HEK293 (cell line): ENCODE measurements at regions not wholly inside any gene's neighbourhood (a gene's known extent, or its start where the extent isn't known, plus 50 kb on each side); places are given as distances from the start of the nearest gene placed in this dataset.

Experiments
- CTCF ChIA-PET: fragments of 350-600 bp; formaldehyde crosslinking; extraction: SDS; loops from one replicate; lab custom pipeline; 2021; ENCODE audit warnings: antibody characterized with exemption; lab: Yijun Ruan, JAX
- POLR2A ChIA-PET: fragments of 300-600 bp; formaldehyde crosslinking; extraction: SDS; loops from one replicate; lab custom pipeline; 2020; ENCODE audit warnings: antibody characterized with exemption, inconsistent platforms; lab: Yijun Ruan, JAX
- H3K27ac ChIP-seq: fragments of 200-500 bp; sonication (Bioruptor generic); 2 replicates; pipeline ENCODE4 v1.5.1; 2014; ENCODE audit warnings: low read depth, low read length, control low read depth, inconsistent platforms; ENCODE audit errors: extremely low read depth
- H3K36me3 ChIP-seq, 2 experiments: fragments of 200-500 bp in 1 of 2; sonication (Bioruptor generic) in 1 of 2; 1 replicate in 1 of 2; 2 replicates in 1 of 2; pipeline ENCODE4 v1.5.1; 2014 to 2017; ENCODE audit warnings: inconsistent platforms in 2 of 2, low read length in 2 of 2; ENCODE audit not compliant: control insufficient read depth in 2 of 2, insufficient read depth in 1 of 2
- H3K4me1 ChIP-seq: fragments of 200-500 bp; sonication (Bioruptor generic); 2 replicates; pipeline ENCODE4 v1.5.1; 2014; ENCODE audit warnings: mild to moderate bottlenecking, low read length, inconsistent platforms; ENCODE audit not compliant: control insufficient read depth, insufficient read depth
- H3K4me3 ChIP-seq: 2 replicates; pipeline ENCODE4 v1.5.1; 2011; ENCODE audit warnings: low read depth, mild to moderate bottlenecking, control low read depth, low read length, moderate library complexity
- H3K9me3 ChIP-seq: fragments of 200-500 bp; sonication (Bioruptor generic); 2 replicates; pipeline ENCODE4 v1.5.1; 2014; ENCODE audit warnings: low read depth, low read length, inconsistent platforms; ENCODE audit not compliant: control insufficient read depth, insufficient read depth
- GFI1B ChIP-seq: fragments of 450-650 bp; formaldehyde crosslinking; IDR thresholded peaks from 2 replicates; pipeline ENCODE4 v1.5.1; 2016; ENCODE audit warnings: missing biosample characterization, missing genetic modification characterization
- KLF8 ChIP-seq: fragments of 450-650 bp; formaldehyde crosslinking; IDR thresholded peaks from 2 replicates; pipeline ENCODE4 v1.5.1; 2016; ENCODE audit warnings: missing biosample characterization, missing genetic modification characterization
- MYNN ChIP-seq: fragments of 450-650 bp; formaldehyde crosslinking; IDR thresholded peaks from 2 replicates; pipeline ENCODE4 v1.5.1; 2016; ENCODE audit warnings: missing biosample characterization, missing genetic modification characterization, borderline replicate concordance
- REPIN1 ChIP-seq: fragments of 450-650 bp; formaldehyde crosslinking; IDR thresholded peaks from 2 replicates; pipeline ENCODE4 v1.5.1; 2017; ENCODE audit warnings: missing biosample characterization, missing genetic modification characterization, low read depth
- SALL2 ChIP-seq: fragments of 450-650 bp; formaldehyde crosslinking; IDR thresholded peaks from 2 replicates; pipeline ENCODE4 v1.5.0; 2017; ENCODE audit warnings: missing biosample characterization, mild to moderate bottlenecking, missing genetic modification characterization, borderline replicate concordance
- SP7 ChIP-seq: fragments of 450-650 bp; formaldehyde crosslinking; IDR thresholded peaks from 2 replicates; pipeline ENCODE4 v1.5.1; 2016; ENCODE audit warnings: missing biosample characterization, missing genetic modification characterization
- TRIM28 ChIP-seq: IDR thresholded peaks from 2 replicates; pipeline ENCODE4 v1.6.1; 2011; ENCODE audit warnings: low read length, control low read depth, borderline replicate concordance
- ZBTB8A ChIP-seq: fragments of 450-650 bp; formaldehyde crosslinking; IDR thresholded peaks from 2 replicates; pipeline ENCODE4 v1.5.1; 2016; ENCODE audit warnings: missing biosample characterization, missing genetic modification characterization
- ZNF184 ChIP-seq: fragments of 450-650 bp; IDR thresholded peaks from 2 replicates; pipeline ENCODE4 v1.5.1; 2018; ENCODE audit warnings: missing biosample characterization, mild to moderate bottlenecking, missing genetic modification characterization
- ZNF24 ChIP-seq: fragments of 450-650 bp; formaldehyde crosslinking; IDR thresholded peaks from 2 replicates; pipeline ENCODE4 v1.5.1; 2016; ENCODE audit warnings: missing biosample characterization, missing genetic modification characterization
- ZNF350 ChIP-seq: fragments of 450-650 bp; formaldehyde crosslinking; IDR thresholded peaks from 2 replicates; pipeline ENCODE4 v1.5.0; 2017; ENCODE audit warnings: missing biosample characterization, mild to moderate bottlenecking, missing genetic modification characterization
- ZNF394 ChIP-seq: fragments of 450-650 bp; formaldehyde crosslinking; IDR thresholded peaks from 2 replicates; pipeline ENCODE4 v1.5.1; 2016; ENCODE audit warnings: missing biosample characterization, missing genetic modification characterization, mild to moderate bottlenecking, moderate library complexity, borderline replicate concordance
- ZNF404 ChIP-seq: fragments of 450-650 bp; formaldehyde crosslinking; IDR thresholded peaks from 2 replicates; pipeline ENCODE4 v1.5.1; 2017; ENCODE audit warnings: missing biosample characterization, missing genetic modification characterization
- ZNF629 ChIP-seq: fragments of 450-650 bp; formaldehyde crosslinking; IDR thresholded peaks from 2 replicates; pipeline ENCODE4 v1.5.1; 2017; ENCODE audit warnings: missing biosample characterization, missing genetic modification characterization
- ZNF654 ChIP-seq: fragments of 450-650 bp; formaldehyde crosslinking; IDR thresholded peaks from 2 replicates; pipeline ENCODE4 v1.5.1; 2016; ENCODE audit warnings: low read depth, missing biosample characterization, missing genetic modification characterization
- ZNF776 ChIP-seq: fragments of 450-650 bp; formaldehyde crosslinking; IDR thresholded peaks from 2 replicates; pipeline ENCODE4 v1.5.0; 2017; ENCODE audit warnings: missing biosample characterization, missing genetic modification characterization, borderline replicate concordance
- ZNF777 ChIP-seq: fragments of 450-650 bp; formaldehyde crosslinking; IDR thresholded peaks from 2 replicates; pipeline ENCODE4 v1.5.1; 2017; ENCODE audit warnings: missing biosample characterization, missing genetic modification characterization, borderline replicate concordance
- ZNF791 ChIP-seq: fragments of 450-650 bp; formaldehyde crosslinking; IDR thresholded peaks from 2 replicates; pipeline ENCODE4 v1.5.1; 2016; ENCODE audit warnings: missing biosample characterization, missing genetic modification characterization
- ZSCAN23 ChIP-seq: fragments of 450-650 bp; formaldehyde crosslinking; IDR thresholded peaks from 2 replicates; pipeline ENCODE4 v1.5.1; 2016; ENCODE audit warnings: missing biosample characterization, missing genetic modification characterization
- TF ChIP-seq, protein P1 (sequence below): fragments of 450-650 bp; formaldehyde crosslinking; IDR thresholded peaks from 2 replicates; pipeline ENCODE4 v1.5.1; 2016; ENCODE audit warnings: missing biosample characterization, missing genetic modification characterization
- TF ChIP-seq, protein P2 (sequence below): fragments of 450-650 bp; formaldehyde crosslinking; IDR thresholded peaks from 2 replicates; pipeline ENCODE4 v1.5.1; 2017; ENCODE audit warnings: missing biosample characterization, missing genetic modification characterization
- TF ChIP-seq, protein P3 (sequence below): fragments of 450-650 bp; formaldehyde crosslinking; IDR thresholded peaks from 2 replicates; pipeline ENCODE4 v1.5.1; 2017; ENCODE audit warnings: missing biosample characterization, missing genetic modification characterization
- TF ChIP-seq, protein P4 (sequence below): fragments of 450-650 bp; formaldehyde crosslinking; IDR thresholded peaks from 2 replicates; pipeline ENCODE4 v1.5.1; 2016; ENCODE audit warnings: missing biosample characterization, missing genetic modification characterization
- TF ChIP-seq, protein P5 (sequence below): sonication (generic); formaldehyde crosslinking; IDR thresholded peaks from 2 replicates; pipeline ENCODE4 v1.8.1; 2022; ENCODE audit warnings: mild to moderate bottlenecking, moderate library complexity, missing genetic modification reagents

DNA sequence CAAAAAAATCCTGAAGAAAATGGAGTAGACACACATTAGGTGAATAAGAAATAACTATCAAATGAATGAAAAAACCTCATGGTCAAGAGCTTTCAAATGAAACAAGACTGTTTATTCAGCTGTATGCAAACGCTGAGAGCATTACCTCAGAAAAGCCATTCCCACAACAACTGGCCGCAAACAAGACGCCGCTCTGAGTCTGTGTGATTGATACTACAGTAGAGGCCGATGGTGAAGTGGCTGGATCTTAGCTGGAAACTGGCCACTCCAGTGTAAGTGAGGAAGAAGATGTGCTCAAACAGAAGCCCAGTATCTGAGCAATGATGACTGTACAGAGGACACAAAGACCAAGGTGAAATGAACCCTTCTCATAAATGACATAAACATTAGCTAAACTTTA lies 252.4 kb upstream of the GHITM start:
- no peaks in the 10 kb centered on the region for H3K9me3 ChIP-seq
- no peak overlapping the region for H3K27ac ChIP-seq
- H3K36me3 ChIP-seq, result no peaks in the 10 kb centered on the region
- CTCF ChIA-PET, result interaction anchor here (0.8 to 1.0 kb wide), 2 partner anchors 12 to 16 kb away, joined by 3 read pairs; no protein-coding TSS in a partner anchor
- TF ChIP-seq ZNF404, result no peak
- TF ChIP-seq REPIN1 (tag by site-specific recombination), result no peak
- TF ChIP-seq ZNF777, result no peak
- TF ChIP-seq, protein P1, sequence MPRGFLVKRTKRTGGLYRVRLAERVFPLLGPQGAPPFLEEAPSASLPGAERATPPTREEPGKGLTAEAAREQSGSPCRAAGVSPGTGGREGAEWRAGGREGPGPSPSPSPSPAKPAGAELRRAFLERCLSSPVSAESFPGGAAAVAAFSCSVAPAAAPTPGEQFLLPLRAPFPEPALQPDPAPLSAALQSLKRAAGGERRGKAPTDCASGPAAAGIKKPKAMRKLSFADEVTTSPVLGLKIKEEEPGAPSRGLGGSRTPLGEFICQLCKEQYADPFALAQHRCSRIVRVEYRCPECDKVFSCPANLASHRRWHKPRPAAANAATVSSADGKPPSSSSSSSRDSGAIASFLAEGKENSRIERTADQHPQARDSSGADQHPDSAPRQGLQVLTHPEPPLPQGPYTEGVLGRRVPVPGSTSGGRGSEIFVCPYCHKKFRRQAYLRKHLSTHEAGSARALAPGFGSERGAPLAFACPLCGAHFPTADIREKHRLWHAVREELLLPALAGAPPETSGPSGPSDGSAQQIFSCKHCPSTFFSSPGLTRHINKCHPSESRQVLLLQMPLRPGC (tag by site-specific recombination), result no peak
- TF ChIP-seq ZNF629 (tag by site-specific recombination), result no peak
- TF ChIP-seq, protein P2, sequence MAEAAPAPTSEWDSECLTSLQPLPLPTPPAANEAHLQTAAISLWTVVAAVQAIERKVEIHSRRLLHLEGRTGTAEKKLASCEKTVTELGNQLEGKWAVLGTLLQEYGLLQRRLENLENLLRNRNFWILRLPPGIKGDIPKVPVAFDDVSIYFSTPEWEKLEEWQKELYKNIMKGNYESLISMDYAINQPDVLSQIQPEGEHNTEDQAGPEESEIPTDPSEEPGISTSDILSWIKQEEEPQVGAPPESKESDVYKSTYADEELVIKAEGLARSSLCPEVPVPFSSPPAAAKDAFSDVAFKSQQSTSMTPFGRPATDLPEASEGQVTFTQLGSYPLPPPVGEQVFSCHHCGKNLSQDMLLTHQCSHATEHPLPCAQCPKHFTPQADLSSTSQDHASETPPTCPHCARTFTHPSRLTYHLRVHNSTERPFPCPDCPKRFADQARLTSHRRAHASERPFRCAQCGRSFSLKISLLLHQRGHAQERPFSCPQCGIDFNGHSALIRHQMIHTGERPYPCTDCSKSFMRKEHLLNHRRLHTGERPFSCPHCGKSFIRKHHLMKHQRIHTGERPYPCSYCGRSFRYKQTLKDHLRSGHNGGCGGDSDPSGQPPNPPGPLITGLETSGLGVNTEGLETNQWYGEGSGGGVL (tag by site-specific recombination), result no peak
- no peak for TF ChIP-seq ZBTB8A
- no peak for TF ChIP-seq ZNF394 (tag by site-specific recombination)
- no peak for TF ChIP-seq GFI1B (tag by site-specific recombination)
- TF ChIP-seq SALL2 (tag by site-specific recombination), result no peak
- no peak for TF ChIP-seq ZNF791 (tag by site-specific recombination)
- H3K4me3 ChIP-seq, result no peak overlapping the region
- POLR2A ChIA-PET, result no interaction called here
- no peaks in the 10 kb centered on the region for H3K4me1 ChIP-seq

DNA sequence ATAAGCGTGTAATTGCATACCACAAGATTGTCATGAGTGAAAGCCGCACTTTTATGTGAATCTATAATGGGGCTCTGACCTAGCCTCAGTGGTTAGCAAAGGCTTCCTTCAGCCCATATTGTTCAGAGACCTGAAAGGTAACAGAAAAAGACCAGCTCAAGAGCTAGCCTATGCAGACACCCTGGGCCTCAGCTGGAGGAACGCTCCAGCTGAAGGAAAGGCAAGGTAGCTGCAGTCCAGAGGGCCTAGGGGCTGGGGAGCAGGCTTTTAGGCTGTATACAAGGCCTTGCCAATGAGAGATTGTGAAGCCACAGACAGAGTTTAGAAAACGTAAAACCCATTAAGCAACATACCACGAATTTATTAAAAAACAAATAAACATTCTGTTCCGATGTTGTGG lies 246.6 kb upstream of the GHITM start:
- CTCF ChIA-PET, result no interaction called here
- no peaks in the 10 kb centered on the region for H3K36me3 ChIP-seq
- H3K4me1 ChIP-seq, result no peaks in the 10 kb centered on the region
- H3K9me3 ChIP-seq, result no peaks in the 10 kb centered on the region
- no peak overlapping the region for H3K27ac ChIP-seq
- POLR2A ChIA-PET, result no interaction called here
- H3K4me3 ChIP-seq, result no peak overlapping the region
- TF ChIP-seq TRIM28, result no peak
- TF ChIP-seq, protein P3, sequence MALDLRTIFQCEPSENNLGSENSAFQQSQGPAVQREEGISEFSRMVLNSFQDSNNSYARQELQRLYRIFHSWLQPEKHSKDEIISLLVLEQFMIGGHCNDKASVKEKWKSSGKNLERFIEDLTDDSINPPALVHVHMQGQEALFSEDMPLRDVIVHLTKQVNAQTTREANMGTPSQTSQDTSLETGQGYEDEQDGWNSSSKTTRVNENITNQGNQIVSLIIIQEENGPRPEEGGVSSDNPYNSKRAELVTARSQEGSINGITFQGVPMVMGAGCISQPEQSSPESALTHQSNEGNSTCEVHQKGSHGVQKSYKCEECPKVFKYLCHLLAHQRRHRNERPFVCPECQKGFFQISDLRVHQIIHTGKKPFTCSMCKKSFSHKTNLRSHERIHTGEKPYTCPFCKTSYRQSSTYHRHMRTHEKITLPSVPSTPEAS, result no peak
- no peak for TF ChIP-seq ZNF654 (tag by site-specific recombination)
- TF ChIP-seq, protein P4, sequence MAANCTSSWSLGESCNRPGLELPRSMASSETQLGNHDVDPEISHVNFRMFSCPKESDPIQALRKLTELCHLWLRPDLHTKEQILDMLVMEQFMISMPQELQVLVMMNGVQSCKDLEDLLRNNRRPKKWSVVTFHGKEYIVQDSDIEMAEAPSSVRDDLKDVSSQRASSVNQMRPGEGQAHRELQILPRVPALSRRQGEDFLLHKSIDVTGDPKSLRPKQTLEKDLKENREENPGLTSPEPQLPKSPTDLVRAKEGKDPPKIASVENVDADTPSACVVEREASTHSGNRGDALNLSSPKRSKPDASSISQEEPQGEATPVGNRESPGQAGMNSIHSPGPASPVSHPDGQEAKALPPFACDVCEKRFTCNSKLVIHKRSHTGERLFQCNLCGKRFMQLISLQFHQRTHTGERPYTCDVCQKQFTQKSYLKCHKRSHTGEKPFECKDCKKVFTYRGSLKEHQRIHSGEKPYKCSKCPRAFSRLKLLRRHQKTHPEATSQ (tag by site-specific recombination), result no peak
- TF ChIP-seq ZSCAN23 (tag by site-specific recombination), result no peak
- TF ChIP-seq ZNF184 (tag by site-specific recombination), result no peak
- TF ChIP-seq ZNF776, result no peak
- TF ChIP-seq SP7 (tag by site-specific recombination), result no peak
- no peak for TF ChIP-seq ZNF24
- TF ChIP-seq ZNF350, result no peak
- no peak for TF ChIP-seq KLF8 (tag by site-specific recombination)
- TF ChIP-seq MYNN (tag by site-specific recombination), result no peak
- TF ChIP-seq, protein P5, sequence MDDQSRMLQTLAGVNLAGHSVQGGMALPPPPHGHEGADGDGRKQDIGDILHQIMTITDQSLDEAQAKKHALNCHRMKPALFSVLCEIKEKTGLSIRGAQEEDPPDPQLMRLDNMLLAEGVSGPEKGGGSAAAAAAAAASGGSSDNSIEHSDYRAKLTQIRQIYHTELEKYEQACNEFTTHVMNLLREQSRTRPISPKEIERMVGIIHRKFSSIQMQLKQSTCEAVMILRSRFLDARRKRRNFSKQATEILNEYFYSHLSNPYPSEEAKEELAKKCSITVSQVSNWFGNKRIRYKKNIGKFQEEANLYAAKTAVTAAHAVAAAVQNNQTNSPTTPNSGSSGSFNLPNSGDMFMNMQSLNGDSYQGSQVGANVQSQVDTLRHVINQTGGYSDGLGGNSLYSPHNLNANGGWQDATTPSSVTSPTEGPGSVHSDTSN (CRISPR knock-in tag), result no peak
- TF ChIP-seq, protein P1 (tag by site-specific recombination), result no peak
